NCI-H1105 treated with DMSO at 0.1 percent for 48 hours (cell line): ENCODE measurements at regions not wholly inside any gene's neighbourhood (a gene's known extent, or its start where the extent isn't known, plus 50 kb on each side); places are given as distances from the start of the nearest gene placed in this dataset.

Experiments used
- DNase-seq: peaks from one replicate; lab custom pipeline; 2025; lab: John Stamatoyannopoulos, UW

DNA sequence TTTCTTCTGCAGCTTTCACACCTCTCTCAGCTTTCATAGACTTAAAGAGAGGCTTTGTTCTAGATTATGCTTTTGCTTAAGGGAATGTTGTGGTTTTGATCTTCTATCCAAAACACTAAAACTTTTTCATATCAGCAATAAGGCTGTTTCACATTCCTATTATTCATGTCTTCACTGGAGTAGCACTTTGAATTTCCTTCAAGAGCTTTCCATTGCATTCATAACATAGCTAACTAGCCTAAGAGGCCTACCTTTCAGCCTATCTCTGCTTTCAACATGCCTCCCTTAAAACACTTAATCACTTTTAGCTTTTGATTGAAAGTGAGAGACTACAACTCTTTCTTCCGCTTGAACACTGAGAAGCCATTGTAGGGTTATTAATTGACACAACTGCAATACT is 1117.0 kb upstream of the PHF14 start:
- DNase-seq, result no peak

- DNase-seq, result no peak
Observed at GRCh38 chr7:9863545-9863944, 1110.1 kb upstream of the PHF14 start.

DNA sequence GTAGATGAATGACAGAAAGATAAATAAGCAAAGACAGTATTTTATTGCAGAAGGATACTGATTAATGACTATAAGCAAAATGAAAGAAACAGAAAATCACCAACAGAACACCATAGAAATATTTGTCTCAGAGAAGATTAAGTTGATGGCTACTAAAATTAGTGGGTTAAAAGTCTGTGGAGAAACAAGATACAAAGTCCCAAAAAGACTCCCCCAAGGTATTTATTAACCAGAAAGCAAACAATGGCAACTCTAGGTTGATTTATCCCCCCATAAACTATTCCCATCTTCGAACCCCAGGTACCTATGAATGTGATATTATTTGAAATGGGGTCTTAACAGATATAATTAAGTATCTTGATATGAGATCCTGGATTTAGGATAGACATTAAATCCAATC is 1104.5 kb upstream of the PHF14 start:
- DNase-seq, result no peak

DNA sequence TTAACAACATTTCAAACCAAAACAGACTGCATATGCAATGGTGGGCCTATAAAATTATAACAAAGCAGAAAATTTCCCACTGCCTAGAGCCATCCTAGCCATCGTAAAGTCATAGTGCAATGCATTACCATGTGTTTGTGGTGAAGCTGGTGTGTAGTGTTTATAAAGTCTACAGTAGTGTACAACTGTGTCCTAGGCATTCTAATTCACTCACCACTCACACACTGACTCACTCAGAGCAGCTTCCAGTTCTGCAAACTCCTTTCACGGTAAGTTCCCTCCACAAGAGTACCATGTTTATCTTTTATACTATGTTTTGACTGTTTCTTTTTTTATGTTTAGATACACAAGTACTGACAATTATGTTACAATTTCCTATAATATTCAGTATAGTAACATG is 1104.1 kb upstream of the PHF14 start:
- DNase-seq, result no peak

DNA sequence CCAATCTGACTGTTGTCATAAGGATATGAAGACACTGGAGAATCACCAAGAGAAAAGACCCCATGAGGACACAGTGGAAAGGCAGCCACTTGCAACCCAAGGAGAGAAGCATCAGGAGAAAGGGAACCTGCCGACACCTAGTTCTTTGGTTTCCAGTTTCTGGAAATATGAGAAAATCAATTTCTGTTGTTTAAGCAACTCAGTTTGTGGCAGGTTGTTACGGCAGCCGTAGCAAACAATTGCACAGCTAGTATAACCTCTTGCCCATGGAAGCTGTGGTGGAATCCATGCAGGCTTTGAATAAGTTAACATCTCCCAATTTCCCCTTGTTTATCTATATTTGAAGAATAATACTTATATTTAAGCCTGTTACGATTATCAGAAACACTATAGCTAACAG is 1103.0 kb upstream of the PHF14 start:
- no peak for DNase-seq

DNA sequence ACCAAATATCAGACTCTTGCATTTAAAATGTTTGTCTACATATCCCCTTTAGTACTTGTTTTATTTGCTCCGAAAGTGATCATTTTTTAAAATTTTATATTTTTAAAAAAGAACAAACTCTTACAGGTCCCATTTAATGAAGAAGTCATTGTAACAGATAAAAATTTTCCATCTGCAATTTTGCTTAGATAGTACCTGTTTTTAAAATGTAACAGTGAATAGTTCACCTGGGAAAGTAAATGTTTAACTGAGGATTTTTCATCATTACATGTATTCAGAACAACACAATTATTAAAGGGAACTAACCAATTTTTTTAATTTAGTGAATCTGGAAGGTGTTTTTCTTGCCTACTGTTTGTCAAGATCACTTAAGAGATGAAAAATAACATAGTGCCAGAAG is 1099.5 kb upstream of the PHF14 start:
- no peak for DNase-seq

- no peak for DNase-seq
Observed at GRCh38 chr7:9876053-9876452, 1097.6 kb upstream of the PHF14 start.

DNA sequence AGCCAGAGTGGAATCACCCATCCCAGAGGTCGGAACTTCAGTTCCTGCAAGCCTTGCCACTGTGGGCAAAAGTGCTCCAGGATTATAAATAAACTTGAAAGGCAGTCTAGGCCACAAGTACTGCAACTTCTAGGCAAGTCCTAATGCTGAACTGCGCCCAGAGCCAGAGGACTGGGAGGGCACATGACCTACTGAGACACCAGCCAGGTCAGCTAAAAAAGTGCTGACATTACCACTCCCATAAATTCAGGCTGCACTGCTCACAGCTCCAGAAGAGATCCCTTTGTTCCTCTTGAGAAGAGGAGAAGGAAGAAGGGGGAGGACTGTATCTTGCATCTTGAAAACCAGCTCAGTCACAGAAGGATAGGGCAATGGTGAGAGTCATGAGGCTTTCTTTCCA is 1084.1 kb upstream of the PHF14 start:
- DNase-seq, result no peak

DNA sequence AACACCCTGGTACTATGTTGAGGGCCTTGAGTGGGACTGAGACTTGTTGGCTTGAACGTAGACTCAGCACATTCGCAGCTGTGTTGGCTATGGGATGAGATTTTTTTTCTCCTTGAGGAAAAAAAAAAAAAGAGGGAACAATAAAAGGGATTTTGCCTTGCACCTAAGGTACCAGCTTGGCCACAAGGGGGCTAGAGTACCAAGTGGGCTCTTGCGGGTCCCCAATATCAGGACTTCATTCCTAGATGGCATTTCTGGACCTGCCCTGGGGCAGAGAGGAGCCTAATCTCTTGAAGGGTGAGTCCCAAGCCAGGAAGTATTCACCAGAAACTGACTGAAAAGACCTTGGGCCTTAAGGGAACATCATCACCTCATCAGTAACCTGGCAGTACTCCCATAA is 1083.6 kb upstream of the PHF14 start:
- DNase-seq, result no peak

DNA sequence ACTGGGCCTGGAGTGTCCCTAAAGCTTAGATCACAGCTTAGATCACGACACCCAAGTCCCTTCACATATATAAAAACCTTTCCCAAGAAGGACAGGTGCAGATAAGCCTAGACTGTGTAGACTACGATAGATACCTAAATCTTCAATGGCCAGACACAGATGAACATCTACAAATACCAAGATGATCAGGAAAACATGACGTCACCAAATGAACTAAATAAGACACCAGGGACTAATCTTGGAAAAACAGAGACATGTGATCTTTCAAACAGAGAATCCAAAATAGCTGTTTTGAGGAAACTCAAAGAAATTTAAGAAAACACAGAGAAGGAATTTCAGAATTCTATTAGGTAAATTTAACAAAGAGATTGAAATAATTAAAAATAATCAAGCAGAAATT is 1082.6 kb upstream of the PHF14 start:
- DNase-seq, result no peak

DNA sequence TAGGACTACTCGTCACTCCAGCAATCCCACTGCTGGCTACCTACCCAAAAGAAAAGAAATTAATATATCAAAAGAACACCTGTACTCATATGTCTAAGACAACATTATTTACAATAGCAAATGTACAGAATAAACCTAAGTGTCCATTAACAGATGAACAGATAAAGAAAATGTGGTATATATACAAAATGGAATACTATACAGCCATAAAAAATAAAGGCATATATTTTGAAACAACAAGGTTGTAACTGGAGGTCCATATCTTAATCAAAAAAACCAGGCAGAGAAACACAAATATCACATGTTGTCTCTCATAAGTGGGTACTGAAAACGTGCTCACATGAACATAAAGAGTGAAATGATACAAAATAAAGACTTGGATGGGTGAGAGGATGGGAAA is 1073.3 kb upstream of the PHF14 start:
- DNase-seq, result no peak

GRCh38 chr7:9921326-9921725 is 1052.3 kb upstream of the PHF14 start:
- DNase-seq, result no peak

DNA sequence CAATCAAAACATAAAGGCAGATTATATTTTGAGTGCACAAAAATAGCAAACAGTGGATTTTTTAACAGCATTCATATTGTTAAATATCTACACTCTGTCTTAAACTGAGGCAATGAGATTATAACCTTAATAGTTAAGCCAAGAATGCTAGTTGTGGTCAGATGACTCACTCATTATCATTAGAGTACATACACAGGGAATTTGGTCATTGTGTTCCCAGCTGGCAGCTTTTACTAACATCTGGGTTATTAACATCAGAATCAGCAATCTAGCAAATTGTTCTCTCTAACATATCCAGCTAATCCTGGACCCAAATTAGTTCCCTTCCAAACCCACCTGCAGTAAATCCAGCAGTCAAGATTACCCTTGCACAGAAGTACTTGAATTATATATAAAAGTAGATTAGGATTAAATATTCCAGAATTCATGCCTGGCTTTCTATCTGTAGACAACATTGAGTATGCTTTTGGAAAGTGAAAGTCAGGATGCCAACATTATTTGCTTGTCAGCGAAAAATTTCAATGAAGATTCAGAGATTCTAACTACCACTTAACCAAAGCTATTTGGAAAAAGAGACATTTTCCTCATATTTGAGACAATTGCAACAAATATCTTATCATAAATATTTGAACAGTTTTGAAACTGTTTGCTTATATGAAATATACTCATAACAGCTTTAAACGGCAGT is 1035.6 kb upstream of the PHF14 start:
- DNase-seq, result peak; percentile 10

DNA sequence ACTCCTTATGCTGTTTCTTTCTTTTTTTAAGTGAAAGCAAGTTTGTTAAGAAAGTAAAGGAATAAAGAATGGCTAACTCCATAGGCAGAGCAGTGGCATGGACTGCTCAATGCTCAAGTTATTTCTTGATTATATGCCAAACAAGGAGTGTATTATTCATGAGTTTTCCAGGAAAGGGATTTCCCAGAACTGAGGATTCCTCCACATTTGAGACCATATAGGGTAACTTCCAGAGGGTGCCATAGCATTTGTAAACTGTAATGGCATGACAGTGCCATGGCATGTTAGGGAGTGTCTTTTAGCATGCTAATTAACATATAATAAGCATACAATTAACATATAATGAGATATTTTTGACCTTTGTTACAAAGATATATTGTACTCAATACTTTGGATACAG is 1034.5 kb upstream of the PHF14 start:
- no peak for DNase-seq

DNA sequence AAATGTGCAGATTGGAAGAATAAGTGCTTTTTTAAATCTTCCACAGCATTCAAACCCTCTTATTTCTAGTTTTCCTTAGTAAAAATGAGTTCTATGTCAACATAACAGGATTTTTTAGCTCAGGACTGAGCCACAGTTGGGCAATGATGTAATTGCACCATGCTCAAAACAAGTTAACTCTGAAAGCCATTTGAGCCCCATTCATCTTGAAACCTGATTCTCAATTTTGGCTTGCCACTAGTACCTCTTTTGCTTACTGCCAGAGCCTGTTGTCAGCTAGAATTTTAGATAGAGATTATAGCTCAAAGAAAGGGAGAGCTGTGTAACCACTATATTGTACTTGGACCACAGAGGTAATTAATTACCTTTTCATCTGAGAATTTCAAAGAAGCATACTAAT is 1028.5 kb upstream of the PHF14 start:
- peak; percentile 89 for DNase-seq

DNA sequence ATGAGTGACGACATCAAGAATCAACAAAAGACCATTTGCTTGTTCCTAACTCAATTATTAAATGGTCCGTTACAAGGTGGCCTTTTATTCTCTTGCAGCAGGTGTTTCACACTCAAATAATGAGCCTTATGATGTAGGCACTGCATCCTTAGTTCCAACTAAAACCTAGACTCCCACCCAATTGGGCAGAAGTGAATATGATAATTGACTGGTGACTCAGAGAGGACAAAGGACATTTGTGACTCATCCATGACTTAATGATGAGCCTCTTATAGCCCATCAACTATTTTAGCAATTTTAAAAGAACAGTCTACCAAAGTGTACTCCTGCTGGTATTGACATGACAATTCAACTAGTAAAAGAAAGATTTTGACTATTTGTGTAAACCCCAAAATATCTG is 1027.8 kb upstream of the PHF14 start:
- peak; percentile 83 for DNase-seq

DNA sequence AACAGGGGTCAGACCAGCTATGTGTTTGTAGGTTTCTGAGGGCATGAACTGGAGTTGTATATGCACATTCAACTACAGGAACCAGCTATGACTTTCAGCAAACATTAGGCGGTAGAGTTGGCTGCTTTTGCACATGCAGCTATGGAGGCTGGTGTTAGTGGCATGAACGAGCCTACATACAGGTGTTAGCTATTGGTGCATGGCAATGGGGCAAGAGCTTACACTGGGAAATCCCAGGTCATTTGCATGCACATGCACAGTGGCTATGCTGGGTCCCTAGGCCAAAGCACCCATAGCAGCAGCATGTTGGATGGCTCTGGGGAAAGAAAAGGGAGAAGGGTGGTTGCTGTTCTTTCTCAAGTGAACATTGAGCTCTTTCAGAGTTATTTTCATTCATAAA is 1018.5 kb upstream of the PHF14 start:
- no peak for DNase-seq

GRCh38 chr7:9958486-9958885 is 1015.2 kb upstream of the PHF14 start:
- no peak for DNase-seq

- no peak for DNase-seq
Observed at GRCh38 chr7:9960460-9960859, 1013.2 kb upstream of the PHF14 start.

DNA sequence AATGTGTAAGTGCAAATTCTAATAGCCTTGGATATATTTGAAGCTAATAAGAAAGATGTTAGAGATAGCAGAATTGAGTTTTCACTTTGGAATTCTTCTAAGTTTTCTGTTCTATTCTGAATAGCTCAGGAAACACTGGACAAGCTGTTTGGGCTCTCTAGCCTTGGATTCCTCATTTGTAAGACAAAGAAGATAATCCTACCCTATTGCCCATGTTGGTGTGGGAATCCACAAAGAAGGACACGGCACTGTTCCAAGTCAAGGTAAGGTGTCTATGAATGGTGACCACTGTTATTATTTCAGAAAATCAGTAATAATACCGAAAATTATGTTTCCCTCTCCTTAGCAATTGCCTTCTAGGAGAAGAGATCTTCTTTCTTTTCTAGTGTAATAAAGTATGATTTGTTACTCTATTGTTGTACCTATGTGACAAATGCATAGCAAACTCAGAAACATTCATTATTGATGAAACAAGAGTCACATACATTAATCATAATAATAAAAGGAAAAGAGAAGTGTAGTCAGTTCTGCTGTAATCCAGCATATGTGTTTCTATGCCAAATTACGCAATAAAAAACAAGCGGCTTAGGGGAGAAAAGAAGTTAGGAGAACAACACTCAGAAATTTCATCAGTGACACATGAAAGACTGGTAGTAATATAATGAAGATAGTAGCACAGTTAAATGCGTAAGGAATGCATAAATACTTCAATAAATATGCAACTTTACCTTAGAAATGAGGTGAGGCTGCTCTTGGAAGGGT is 1012.3 kb upstream of the PHF14 start:
- DNase-seq, result no peak

DNA sequence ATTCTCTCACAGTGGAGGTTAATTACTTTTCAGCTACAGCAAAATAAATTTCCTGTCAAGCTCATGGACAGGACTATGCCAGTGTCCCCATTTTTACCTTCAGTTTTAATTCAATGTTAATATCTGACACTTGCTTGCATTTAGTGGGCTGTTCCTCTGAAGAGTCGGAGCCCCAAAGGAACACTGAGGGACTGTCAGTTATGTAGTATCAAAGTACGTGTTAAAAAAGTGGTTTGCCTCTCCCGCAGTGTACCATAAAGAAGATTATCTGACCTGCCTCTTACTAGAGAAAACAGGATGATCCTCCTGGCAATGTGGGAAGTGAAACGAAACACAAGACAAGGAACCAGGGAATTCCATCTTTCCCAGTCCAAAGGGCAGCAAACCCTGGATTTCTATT is 1010.9 kb upstream of the PHF14 start:
- DNase-seq, result no peak

DNA sequence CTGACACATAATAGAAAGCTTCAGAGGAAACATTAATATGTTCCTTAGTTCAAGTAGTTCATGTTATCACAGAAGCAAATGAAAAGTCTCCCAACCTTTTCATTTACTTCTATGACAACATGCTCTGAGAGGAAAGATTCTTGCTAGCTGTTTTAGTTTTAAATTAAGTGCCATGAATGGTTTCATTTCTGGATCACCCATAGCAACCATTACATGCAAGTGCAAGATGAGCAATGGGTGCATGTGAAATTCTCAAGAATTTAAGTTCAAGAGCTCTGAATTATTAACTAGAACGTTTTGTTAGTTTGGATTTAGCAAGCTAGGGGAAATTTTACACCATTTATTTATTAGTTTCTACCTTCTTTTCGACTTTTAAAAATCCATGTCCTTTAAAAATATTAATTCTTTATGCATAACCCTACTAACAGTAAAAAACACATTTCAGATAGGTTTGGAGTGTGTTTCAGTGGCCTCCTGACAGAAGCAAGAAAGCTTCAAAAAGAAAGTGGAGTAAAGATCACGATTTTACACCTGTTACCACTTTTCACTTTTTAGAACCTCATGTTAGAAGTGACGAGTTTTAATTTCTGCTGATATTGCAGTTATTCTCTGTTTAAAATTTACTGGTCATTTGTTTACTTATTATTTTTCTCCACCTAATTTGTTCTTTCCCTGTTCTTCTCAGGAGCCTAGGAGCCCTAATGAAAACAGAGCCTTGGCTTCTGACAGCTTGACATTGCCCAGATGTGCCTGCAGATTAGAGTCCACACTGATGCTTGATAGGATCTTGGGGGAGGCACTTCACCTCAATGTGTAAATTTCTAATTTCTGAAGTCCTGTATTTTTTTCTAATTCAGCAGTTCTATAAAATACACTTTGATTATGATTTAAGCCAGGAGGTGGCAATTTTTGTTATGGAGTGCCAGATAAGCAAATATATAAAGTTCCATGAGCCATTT is 995.3 kb upstream of the PHF14 start:
- no peak for DNase-seq
